GM23338 (cell line): ENCODE measurements at regions not wholly inside any gene's neighbourhood (a gene's known extent, or its start where the extent isn't known, plus 50 kb on each side); places are given as distances from the start of the nearest gene placed in this dataset.
A peak's percentile ranks its signal among the peaks of the same experiment; 100 is the strongest.

Experiments
- ATAC-seq: fragments of 200-7000 bp; cut with Tn5 transposase; 3 replicates; pipeline ENCODE4 v1.9.1; 2020
- DNase-seq: peaks from one replicate; pipeline ENCODE4 v3.0.0-alpha.2; 2015; ENCODE audit warnings: low spot score
- H2AFZ ChIP-seq: fragments of 200-600 bp; sonication (generic); 2 replicates; pipeline ENCODE4 v1.8.0; 2016; ENCODE audit warnings: antibody characterized with exemption, mild to moderate bottlenecking, moderate library complexity
- H3F3A ChIP-seq: fragments of 200-600 bp; sonication (generic); replicated peaks from 2 replicates; pipeline ENCODE4 v1.8.0; 2017; ENCODE audit warnings: antibody characterized with exemption, mixed run types, low read depth
- H3K27ac ChIP-seq: fragments of 200-600 bp; sonication (generic); 2 replicates; pipeline ENCODE4 v1.6.1; 2016; ENCODE audit warnings: low read depth
- H3K27me3 ChIP-seq: fragments of 200-600 bp; sonication (generic); 2 replicates; pipeline ENCODE4 v1.8.0; 2016; ENCODE audit warnings: mild to moderate bottlenecking, mixed run types, moderate library complexity; ENCODE audit not compliant: insufficient read depth
- H3K36me3 ChIP-seq: fragments of 200-600 bp; sonication (generic); 2 replicates; pipeline ENCODE4 v1.8.0; 2016; ENCODE audit warnings: mild to moderate bottlenecking; ENCODE audit not compliant: insufficient read depth
- H3K4me1 ChIP-seq: fragments of 200-600 bp; sonication (generic); 2 replicates; pipeline ENCODE4 v1.8.0; 2016; ENCODE audit warnings: mild to moderate bottlenecking, moderate library complexity; ENCODE audit not compliant: insufficient read depth
- H3K4me2 ChIP-seq: fragments of 200-600 bp; sonication (generic); 2 replicates; pipeline ENCODE4 v1.7.1; 2017; ENCODE audit warnings: mixed run types
- H3K4me3 ChIP-seq: fragments of 200-600 bp; sonication (generic); 2 replicates; pipeline ENCODE4 v1.6.1; 2016; ENCODE audit warnings: mixed run types
- H3K79me2 ChIP-seq: fragments of 200-600 bp; sonication (generic); replicated peaks from 2 replicates; pipeline ENCODE4 v1.8.0; 2017; ENCODE audit warnings: mild to moderate bottlenecking; ENCODE audit not compliant: insufficient read depth
- H3K9me2 ChIP-seq: fragments of 200-600 bp; sonication (generic); 2 replicates; pipeline ENCODE4 v1.8.0; 2017; ENCODE audit not compliant: insufficient read depth
- H4K20me1 ChIP-seq: fragments of 200-600 bp; sonication (generic); replicated peaks from 2 replicates; pipeline ENCODE4 v1.8.0; 2017; ENCODE audit warnings: mild to moderate bottlenecking; ENCODE audit not compliant: insufficient read depth
- H3K27ac Mint-ChIP-seq: 2 replicates; pipeline ENCODE4 v1.8.0; 2020; ENCODE audit warnings: inconsistent platforms, mild to moderate bottlenecking, moderate library complexity, mixed read lengths
- H3K27me3 Mint-ChIP-seq: 3 replicates; pipeline ENCODE4 v1.8.0; 2022; ENCODE audit warnings: low read depth, mild to moderate bottlenecking, moderate library complexity, mixed read lengths, inconsistent platforms; ENCODE audit not compliant: insufficient read depth, poor library complexity
- H3K36me3 Mint-ChIP-seq: 3 replicates; pipeline ENCODE4 v1.8.0; 2021; ENCODE audit warnings: low read depth, mild to moderate bottlenecking, inconsistent platforms, moderate library complexity, mixed read lengths
- H3K4me1 Mint-ChIP-seq: 3 replicates; pipeline ENCODE4 v1.8.0; 2020; ENCODE audit warnings: mild to moderate bottlenecking, inconsistent platforms, mixed read lengths
- H3K4me3 Mint-ChIP-seq: 3 replicates; pipeline ENCODE4 v1.8.0; 2021; ENCODE audit warnings: moderate library complexity, mild to moderate bottlenecking, inconsistent platforms, mixed read lengths
- H3K9me3 Mint-ChIP-seq: 3 replicates; pipeline ENCODE4 v1.8.0; 2020; ENCODE audit warnings: moderate library complexity, mild to moderate bottlenecking, inconsistent platforms, mixed read lengths
- CTCF ChIP-seq, 2 experiments: fragments of 200-600 bp in 1 of 2; sonication (generic) in 1 of 2; conservative IDR thresholded peaks; 2 replicates each; pipeline versions ENCODE4 v1.5.1 to v1.6.1; 2016 to 2017; ENCODE audit warnings: antibody characterized with exemption in 2 of 2, low read depth in 2 of 2, mild to moderate bottlenecking in 2 of 2, moderate library complexity in 1 of 2
- ETS1 ChIP-seq: IDR thresholded peaks from 2 replicates; pipeline ENCODE4 v1.6.1; 2016; ENCODE audit warnings: antibody characterized with exemption
- EZH2 ChIP-seq: fragments of 200-600 bp; sonication (generic); IDR thresholded peaks from one replicate; pipeline ENCODE4 v1.8.0; 2017; ENCODE audit warnings: antibody characterized with exemption, mild to moderate bottlenecking, low read depth; ENCODE audit not compliant: unreplicated experiment
- EZH2phosphoT487 ChIP-seq: fragments of 200-600 bp; sonication (generic); IDR thresholded peaks from one replicate; pipeline ENCODE4 v1.8.1; 2018; ENCODE audit warnings: antibody characterized with exemption; ENCODE audit not compliant: unreplicated experiment
- NANOG ChIP-seq: IDR thresholded peaks from 2 replicates; pipeline ENCODE4 v1.6.1; 2016; ENCODE audit warnings: antibody characterized with exemption, borderline replicate concordance
- POLR2AphosphoS5 ChIP-seq: IDR thresholded peaks from 2 replicates; pipeline ENCODE4 v1.6.1; 2016; ENCODE audit warnings: antibody characterized with exemption, low read depth
- STAT1 ChIP-seq: IDR thresholded peaks from one replicate; pipeline ENCODE4 v1.6.1; 2016; ENCODE audit warnings: antibody characterized with exemption; ENCODE audit not compliant: unreplicated experiment
- ZNF114 ChIP-seq: fragments of 250-450 bp; sonication (Bioruptor Pico); IDR thresholded peaks from 2 replicates; pipeline ENCODE4 v1.5.0; 2020; ENCODE audit warnings: mild to moderate bottlenecking, moderate library complexity
- ZNF331 ChIP-seq: fragments of 250-450 bp; sonication (Bioruptor Pico); IDR thresholded peaks from 2 replicates; pipeline ENCODE4 v1.5.0; 2020; ENCODE audit warnings: low read depth, mild to moderate bottlenecking, moderate library complexity
- TF ChIP-seq, protein P1 (sequence below): IDR thresholded peaks from one replicate; pipeline ENCODE4 v1.6.1; 2018; ENCODE audit warnings: antibody characterized with exemption; ENCODE audit not compliant: unreplicated experiment

DNA sequence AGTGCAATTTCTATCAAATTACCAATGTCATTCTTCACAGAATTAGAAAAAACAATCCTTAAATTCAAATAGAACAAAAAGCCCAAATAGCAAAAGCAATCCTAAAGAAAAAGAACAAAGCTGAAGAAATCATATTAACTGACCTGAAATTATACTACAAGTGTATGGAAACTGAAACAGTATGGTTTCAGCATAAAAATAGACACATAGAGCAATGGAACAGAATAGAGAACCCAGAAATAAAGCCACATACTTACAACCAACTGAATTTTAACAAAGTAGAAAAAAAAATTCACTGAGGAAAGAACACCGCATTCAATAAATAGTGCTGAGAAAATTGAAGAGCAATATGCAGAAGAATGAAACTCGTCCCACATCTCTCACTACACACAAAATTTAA lies 142.0 kb upstream of the CHRM2 start:
- H3K36me3 Mint-ChIP-seq = no peaks in the 10 kb centered on the region

DNA sequence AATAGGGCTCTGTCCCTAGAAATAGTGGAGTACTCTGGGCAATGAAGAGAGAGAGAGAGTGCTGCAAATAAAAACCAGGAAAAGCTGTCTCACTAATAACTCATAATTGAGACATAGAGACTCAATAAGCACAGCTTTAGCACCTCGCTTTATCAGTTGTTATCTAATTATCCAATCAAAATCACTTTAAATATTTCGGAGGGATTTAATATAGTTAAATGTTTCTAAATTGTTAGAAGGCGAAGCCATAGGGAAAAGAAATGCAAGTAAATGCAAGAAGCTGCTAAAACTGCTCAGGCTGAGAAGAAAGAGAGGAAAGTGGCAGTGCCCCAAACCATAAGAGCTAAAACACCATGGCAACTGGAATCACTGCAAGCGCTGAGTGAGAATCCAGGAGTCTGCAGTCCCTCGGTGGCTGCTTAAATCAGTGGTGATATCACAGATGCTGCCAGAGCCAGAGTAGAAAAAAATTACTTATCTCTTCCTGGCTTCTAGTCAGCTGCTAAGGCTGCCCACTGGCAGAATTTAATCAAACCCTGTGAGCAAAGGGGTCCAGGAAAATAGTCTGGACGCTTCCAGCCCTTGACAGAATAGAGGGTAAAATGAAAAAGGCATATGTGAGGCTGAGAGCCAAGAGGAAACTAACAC lies 150.4 kb upstream of the CHRM2 start:
- TF ChIP-seq POLR2AphosphoS5 (no peak), ETS1 (no peak), NANOG (no peak), STAT1 (no peak)
- Histone ChIP-seq H3F3A (no peaks in the 10 kb centered on the region), H4K20me1 (no peaks in the 10 kb centered on the region), H2AFZ (0 out of 2 replicates have a peak overlapping the region, but pooled peaks have one; percentile 25), H3K36me3 (no peaks in the 10 kb centered on the region), H3K4me2 (no peak overlapping the region), H3K4me3 (no peak overlapping the region), H3K27ac (no peak overlapping the region), H3K9me2 (no peaks in the 10 kb centered on the region), H3K27me3 (no peaks in the 10 kb centered on the region), H3K79me2 (no peaks in the 10 kb centered on the region), H3K4me1 (peaks cover 6% of the 10 kb centered on the region; the same call in 1 of the 2 replicates)
- Mint-ChIP-seq H3K27me3 (no peaks in the 10 kb centered on the region), H3K27ac (no peak overlapping the region), H3K4me3 (no peak overlapping the region), H3K4me1 (peaks cover 13% of the 10 kb centered on the region; the same call in 2 of the 3 replicates), H3K36me3 (no peaks in the 10 kb centered on the region), H3K9me3 (no peaks in the 10 kb centered on the region)
- DNase-seq (no peak), ATAC-seq (no peak; the same call in 2 of the 3 replicates)

More for the DNA sequence above, 142.0 kb upstream of the CHRM2 start:
- H3K4me1 Mint-ChIP-seq = no peaks in the 10 kb centered on the region
- TF ChIP-seq POLR2AphosphoS5 (no peak), ZNF114 (CRISPR knock-in tag) (no peak), ETS1 (no peak), ZNF331 (CRISPR knock-in tag) (no peak), EZH2phosphoT487 (no peak)
- no peaks in the 10 kb centered on the region for H3K9me3 Mint-ChIP-seq
- Histone ChIP-seq H3K9me2 (peaks cover 7% of the 10 kb centered on the region; the same call in 1 of the 2 replicates), H3K79me2 (no peaks in the 10 kb centered on the region), H3K4me1 (no peaks in the 10 kb centered on the region), H3F3A (no peaks in the 10 kb centered on the region), H4K20me1 (no peaks in the 10 kb centered on the region), H3K4me2 (no peak overlapping the region), H3K36me3 (no peaks in the 10 kb centered on the region), H3K27ac (no peak overlapping the region), H3K4me3 (no peak overlapping the region), H2AFZ (no peak overlapping the region), H3K27me3 (no peaks in the 10 kb centered on the region)
- no peak for ATAC-seq
- no peak overlapping the region for H3K4me3 Mint-ChIP-seq
- H3K27ac Mint-ChIP-seq = no peak overlapping the region
- no peaks in the 10 kb centered on the region for H3K27me3 Mint-ChIP-seq
- DNase-seq = no peak

DNA sequence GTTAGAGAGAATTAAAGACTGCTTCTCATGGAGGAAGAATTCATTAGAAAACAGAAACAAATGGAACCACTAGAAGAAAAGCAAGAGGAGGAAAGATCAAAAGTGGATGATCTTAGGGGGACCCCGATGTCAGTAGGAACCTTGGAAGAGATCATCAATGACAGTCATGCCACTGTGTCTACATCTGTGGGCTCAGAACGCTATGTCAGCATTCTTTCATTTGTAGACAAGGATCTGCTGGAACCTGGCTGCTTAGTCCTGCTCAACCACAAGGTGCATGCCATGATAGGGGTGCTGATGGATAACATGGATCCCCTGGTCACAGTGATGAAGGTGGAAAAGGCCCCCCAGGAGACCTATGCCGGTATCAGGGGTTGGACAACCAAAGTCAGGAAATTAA lies 154.4 kb upstream of the CHRM2 start:
- Histone ChIP-seq H3K4me3 (no peak overlapping the region), H3K4me1 (peaks cover 6% of the 10 kb centered on the region; the same call in 1 of the 2 replicates), H2AFZ (no peak overlapping the region), H3F3A (no peaks in the 10 kb centered on the region), H3K27ac (no peak overlapping the region), H3K27me3 (no peaks in the 10 kb centered on the region), H4K20me1 (no peaks in the 10 kb centered on the region), H3K4me2 (no peak overlapping the region), H3K36me3 (no peaks in the 10 kb centered on the region), H3K9me2 (peaks cover 2% of the 10 kb centered on the region; the same call in 1 of the 2 replicates), H3K79me2 (no peaks in the 10 kb centered on the region)
- no peak for DNase-seq
- no peaks in the 10 kb centered on the region for H3K27me3 Mint-ChIP-seq
- peaks cover 13% of the 10 kb centered on the region; the same call in 2 of the 3 replicates for H3K4me1 Mint-ChIP-seq
- no peak overlapping the region for H3K27ac Mint-ChIP-seq
- no peaks in the 10 kb centered on the region for H3K36me3 Mint-ChIP-seq
- ATAC-seq = no peak
- H3K9me3 Mint-ChIP-seq = no peaks in the 10 kb centered on the region
- H3K4me3 Mint-ChIP-seq = no peak overlapping the region
- TF ChIP-seq, protein P1, sequence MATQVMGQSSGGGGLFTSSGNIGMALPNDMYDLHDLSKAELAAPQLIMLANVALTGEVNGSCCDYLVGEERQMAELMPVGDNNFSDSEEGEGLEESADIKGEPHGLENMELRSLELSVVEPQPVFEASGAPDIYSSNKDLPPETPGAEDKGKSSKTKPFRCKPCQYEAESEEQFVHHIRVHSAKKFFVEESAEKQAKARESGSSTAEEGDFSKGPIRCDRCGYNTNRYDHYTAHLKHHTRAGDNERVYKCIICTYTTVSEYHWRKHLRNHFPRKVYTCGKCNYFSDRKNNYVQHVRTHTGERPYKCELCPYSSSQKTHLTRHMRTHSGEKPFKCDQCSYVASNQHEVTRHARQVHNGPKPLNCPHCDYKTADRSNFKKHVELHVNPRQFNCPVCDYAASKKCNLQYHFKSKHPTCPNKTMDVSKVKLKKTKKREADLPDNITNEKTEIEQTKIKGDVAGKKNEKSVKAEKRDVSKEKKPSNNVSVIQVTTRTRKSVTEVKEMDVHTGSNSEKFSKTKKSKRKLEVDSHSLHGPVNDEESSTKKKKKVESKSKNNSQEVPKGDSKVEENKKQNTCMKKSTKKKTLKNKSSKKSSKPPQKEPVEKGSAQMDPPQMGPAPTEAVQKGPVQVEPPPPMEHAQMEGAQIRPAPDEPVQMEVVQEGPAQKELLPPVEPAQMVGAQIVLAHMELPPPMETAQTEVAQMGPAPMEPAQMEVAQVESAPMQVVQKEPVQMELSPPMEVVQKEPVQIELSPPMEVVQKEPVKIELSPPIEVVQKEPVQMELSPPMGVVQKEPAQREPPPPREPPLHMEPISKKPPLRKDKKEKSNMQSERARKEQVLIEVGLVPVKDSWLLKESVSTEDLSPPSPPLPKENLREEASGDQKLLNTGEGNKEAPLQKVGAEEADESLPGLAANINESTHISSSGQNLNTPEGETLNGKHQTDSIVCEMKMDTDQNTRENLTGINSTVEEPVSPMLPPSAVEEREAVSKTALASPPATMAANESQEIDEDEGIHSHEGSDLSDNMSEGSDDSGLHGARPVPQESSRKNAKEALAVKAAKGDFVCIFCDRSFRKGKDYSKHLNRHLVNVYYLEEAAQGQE = no peak
- no peak for TF ChIP-seq CTCF (conservative IDR thresholded peaks at IDR 0.05; ENCODE audit: low read depth in 2 of 2)
- no peak for TF ChIP-seq EZH2
- no peak for TF ChIP-seq POLR2AphosphoS5
